A673 (cell line): ENCODE measurements at regions not wholly inside any gene's neighbourhood (a gene's known extent, or its start where the extent isn't known, plus 50 kb on each side); places are given as distances from the start of the nearest gene placed in this dataset.

Source experiments
- EZH2 ChIP-seq: fragments of 200-600 bp; sonication (generic); IDR thresholded peaks from 2 replicates; pipeline ENCODE4 v1.6.1; 2017; ENCODE audit warnings: borderline replicate concordance, low read depth, mild to moderate bottlenecking, mixed read lengths, antibody characterized with exemption, low read length; ENCODE audit not compliant: poor library complexity, severe bottlenecking
- TF ChIP-seq, protein P1 (sequence below): fragments of 300-800, 200-600 bp; sonication (generic); conservative IDR thresholded peaks from 2 replicates; pipeline ENCODE4 v1.5.1; 2017; ENCODE audit warnings: low read depth, mild to moderate bottlenecking, antibody characterized with exemption, low read length, moderate library complexity, mixed read lengths

GRCh38 chr5:67699560-67699959 is 503.0 kb upstream of the CD180 start:
- TF ChIP-seq, protein P1, sequence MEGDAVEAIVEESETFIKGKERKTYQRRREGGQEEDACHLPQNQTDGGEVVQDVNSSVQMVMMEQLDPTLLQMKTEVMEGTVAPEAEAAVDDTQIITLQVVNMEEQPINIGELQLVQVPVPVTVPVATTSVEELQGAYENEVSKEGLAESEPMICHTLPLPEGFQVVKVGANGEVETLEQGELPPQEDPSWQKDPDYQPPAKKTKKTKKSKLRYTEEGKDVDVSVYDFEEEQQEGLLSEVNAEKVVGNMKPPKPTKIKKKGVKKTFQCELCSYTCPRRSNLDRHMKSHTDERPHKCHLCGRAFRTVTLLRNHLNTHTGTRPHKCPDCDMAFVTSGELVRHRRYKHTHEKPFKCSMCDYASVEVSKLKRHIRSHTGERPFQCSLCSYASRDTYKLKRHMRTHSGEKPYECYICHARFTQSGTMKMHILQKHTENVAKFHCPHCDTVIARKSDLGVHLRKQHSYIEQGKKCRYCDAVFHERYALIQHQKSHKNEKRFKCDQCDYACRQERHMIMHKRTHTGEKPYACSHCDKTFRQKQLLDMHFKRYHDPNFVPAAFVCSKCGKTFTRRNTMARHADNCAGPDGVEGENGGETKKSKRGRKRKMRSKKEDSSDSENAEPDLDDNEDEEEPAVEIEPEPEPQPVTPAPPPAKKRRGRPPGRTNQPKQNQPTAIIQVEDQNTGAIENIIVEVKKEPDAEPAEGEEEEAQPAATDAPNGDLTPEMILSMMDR, result no peak
- no peak for TF ChIP-seq EZH2
